HG02852 (cell line): ENCODE measurements at regions not wholly inside any gene's neighbourhood (a gene's known extent, or its start where the extent isn't known, plus 50 kb on each side); places are given as distances from the start of the nearest gene placed in this dataset.
A peak's percentile ranks its signal among the peaks of the same experiment; 100 is the strongest.
"Not testable (repeated sequence)": the region's sequence is repeated elsewhere in the genome, so short reads cannot be mapped to it uniquely, and the experiment has no call there.

ENCODE experiments used
- ATAC-seq: cut with Tn5 transposase; IDR thresholded peaks from one replicate; pipeline ENCODE4 v1.9.1; 2021; ENCODE audit warnings: mild to moderate bottlenecking, moderate library complexity; ENCODE audit not compliant: unreplicated experiment

- not testable (repeated sequence) for ATAC-seq
Observed at GRCh38 chr2:110394769-110395168, 77.8 kb downstream of the LIMS4 start.

DNA sequence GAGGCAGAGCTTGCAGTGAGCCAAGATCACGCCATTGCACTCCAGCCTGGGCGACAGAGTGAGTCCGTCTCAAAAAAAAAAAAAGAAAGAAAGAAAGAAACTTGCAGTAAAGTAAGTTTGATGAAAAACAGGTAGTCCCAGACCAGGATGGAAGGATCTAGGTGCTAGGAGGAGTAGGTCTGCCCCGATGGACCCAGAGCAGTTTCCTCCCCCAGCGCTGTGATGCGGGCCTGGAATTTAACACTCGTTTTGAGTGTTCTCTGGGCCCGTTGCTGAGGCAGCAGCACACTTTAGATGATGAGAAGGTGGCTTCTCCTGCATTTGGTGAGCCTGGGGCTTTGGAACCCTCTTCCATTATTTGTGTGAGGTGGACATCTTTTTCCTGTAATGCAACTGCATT, 80.2 kb downstream of the LIMS4 start:
- not testable (repeated sequence) for ATAC-seq

- not testable (repeated sequence) for ATAC-seq
Observed at GRCh38 chr2:110391035-110391418, 81.6 kb downstream of the LIMS4 start.

DNA sequence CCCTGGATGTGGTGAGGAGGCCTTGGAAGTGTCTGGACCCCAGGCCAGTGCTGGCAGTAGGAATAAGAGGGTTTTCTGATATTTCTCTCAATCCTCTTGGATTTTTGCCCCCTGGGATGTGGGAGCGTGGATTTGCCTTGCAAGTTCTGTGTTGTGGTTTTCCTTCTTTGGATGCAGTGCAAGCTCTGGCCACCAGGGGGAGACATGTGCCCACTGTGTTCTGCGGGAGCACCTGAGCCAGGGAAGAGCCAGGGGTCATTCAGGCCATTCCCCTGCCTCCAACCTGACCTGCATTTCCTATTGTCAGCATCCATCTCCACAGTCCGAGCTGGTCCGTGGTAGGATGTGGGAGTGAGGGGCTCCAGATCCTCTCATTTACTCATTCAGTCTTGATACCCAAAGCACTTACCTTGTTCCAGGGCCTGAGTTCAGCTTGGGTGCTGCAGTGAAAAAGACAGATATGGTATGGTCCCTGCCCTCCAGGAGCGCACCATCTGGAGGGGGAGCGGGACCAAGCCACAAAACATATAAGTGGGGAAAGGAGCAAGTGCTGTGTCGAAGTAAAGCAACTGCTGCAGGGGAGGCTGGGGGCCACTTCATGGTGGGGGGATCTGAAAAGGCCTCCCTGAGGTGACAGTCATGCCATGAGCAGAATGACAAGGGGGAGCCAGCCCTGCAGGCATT, 82.1 kb downstream of the LIMS4 start:
- ATAC-seq = not testable (repeated sequence)

- ATAC-seq = not testable (repeated sequence)
Observed at GRCh38 chr2:110387044-110387443, 85.6 kb downstream of the LIMS4 start.

DNA sequence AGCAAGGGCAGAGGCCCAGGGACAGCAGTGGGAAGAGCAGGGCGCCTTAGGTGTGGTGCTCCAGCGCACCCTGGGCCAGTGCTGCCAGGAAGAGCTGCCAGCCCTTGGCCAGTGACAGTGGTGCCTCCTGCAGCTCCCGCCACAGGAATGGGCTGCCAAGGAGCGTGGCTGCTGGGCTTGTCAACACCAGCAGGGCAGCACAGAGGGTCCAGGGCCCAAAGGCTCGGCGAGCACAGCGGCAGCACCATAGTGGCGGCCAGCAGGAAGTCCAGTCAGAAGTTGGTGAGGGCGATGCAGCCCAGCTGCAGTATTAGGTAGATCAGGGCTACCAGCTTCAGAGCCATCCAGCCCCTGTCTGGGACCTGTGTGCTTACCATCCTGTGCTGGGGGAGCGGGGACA, 86.1 kb downstream of the LIMS4 start:
- not testable (repeated sequence) for ATAC-seq

GRCh38 chr2:110384736-110385119, 87.9 kb downstream of the LIMS4 start:
- ATAC-seq = not testable (repeated sequence)

GRCh38 chr2:110384109-110384735, 88.4 kb downstream of the LIMS4 start:
- not testable (repeated sequence) for ATAC-seq

DNA sequence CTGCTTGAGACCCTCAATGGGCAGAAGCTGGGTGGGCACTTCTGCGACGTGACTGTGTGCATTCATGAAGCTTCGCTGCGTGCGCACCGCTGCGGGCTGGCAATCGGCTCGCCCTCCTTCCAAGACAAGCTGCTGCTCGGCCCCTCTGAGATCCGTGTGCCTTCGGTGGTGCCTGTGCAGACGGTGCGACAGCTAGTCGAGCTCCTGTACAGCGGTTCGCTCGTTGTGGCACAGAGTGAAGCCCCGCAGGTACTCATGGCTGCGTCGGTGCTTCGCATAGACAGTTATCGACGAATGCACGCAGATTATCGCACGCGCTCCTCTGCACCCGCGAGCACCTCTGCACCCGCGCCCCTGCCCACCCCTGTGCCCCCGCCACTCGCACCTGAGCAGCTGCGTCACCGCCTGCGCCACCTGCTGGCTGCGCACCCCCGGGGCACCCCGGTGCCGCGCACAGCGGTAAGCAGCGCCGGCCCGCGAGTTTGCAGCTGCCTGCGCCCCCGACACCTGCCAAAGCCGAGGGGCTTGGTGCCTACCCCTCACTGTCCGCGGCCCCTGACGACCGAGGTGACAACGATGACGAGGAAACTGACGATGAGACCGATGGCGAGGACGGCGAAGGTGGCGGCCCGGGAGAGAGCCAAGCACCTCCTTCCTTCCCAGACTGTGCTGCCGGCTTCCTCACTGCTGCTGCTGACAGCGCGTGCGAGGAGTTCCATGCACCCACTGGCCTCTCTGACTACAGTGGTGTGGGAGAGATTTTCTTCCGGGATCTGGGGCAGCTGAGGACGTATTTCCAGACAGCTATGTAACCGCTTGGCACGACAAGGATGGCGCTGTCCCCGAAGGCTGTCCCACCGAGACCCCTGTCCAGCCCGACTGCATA, 89.2 kb downstream of the LIMS4 start:
- peak; percentile 53 for ATAC-seq

GRCh38 chr2:110373519-110373918, 99.1 kb downstream of the LIMS4 start:
- not testable (repeated sequence) for ATAC-seq

DNA sequence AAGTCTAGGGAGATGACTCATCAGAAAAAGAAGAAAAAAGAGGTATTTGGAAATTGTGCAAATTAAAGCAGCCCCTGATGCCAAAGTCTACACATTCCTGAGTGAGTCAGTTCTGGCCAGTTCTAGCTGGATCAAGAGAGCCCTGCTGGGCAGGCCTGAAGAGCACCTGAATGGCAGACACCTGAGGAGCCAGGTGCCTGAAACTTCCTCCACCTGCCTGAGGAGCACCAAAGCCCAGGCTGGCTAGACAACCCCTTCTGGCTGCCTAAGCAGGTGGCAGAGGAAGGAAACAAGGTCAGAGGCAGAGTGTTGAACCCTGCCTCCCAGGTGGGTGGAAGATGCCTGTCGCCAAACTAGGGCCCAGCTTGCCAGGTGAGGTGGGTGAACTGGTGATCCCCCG, 101.0 kb downstream of the LIMS4 start:
- not testable (repeated sequence) for ATAC-seq

GRCh38 chr2:110357616-110358015, 115.0 kb downstream of the LIMS4 start:
- ATAC-seq = not testable (repeated sequence)

- ATAC-seq = not testable (repeated sequence)
Observed at GRCh38 chr2:110354294-110355018, 118.2 kb downstream of the LIMS4 start.

- ATAC-seq = not testable (repeated sequence)
Observed at GRCh38 chr2:110350718-110351117, 121.9 kb downstream of the LIMS4 start.

DNA sequence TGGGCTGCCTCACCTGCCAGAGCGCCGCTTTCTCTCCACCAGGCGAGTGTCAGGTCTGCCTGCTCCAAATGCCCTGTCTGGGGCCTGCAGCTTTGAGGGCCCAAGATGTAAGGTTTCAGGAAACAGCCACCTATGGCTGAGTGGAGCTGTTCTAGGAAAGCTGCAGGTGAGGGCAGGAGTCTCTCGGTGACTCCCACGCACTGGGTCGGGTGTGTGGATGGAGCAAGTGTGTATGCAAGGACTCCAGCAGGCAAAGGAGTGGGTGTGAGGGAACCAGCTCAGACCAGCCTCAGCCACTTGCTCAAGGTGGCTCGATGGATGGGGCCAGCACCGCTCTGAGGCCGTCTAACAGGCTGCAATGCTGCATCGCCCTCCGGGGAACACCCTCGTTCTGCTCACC, 123.7 kb downstream of the LIMS4 start:
- ATAC-seq = not testable (repeated sequence)

- ATAC-seq = not testable (repeated sequence)
Observed at GRCh38 chr2:110344405-110345035, 128.1 kb downstream of the LIMS4 start.

GRCh38 chr2:110342077-110342476, 129.7 kb upstream of the MTLN start:
- ATAC-seq = not testable (repeated sequence)

DNA sequence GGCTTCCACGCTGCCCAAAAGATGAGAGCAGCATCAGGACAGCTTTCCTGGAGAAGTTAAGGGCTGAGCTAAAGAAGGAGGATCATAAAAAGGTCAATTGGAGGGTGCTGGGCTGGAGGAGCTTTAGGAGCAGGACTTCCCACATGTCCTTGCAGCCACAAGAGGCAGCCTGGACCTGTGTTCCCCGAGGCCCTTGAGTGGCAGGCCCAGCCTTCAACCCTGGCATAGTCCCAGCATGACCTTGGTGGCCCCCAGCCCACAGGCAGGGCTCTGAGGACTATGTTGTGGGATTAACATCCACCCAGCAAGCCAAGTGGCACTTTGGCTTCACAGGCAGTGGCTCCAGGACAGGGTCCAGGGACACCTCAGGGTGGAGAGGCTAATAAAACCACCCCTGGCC, 126.8 kb upstream of the MTLN start:
- not testable (repeated sequence) for ATAC-seq

DNA sequence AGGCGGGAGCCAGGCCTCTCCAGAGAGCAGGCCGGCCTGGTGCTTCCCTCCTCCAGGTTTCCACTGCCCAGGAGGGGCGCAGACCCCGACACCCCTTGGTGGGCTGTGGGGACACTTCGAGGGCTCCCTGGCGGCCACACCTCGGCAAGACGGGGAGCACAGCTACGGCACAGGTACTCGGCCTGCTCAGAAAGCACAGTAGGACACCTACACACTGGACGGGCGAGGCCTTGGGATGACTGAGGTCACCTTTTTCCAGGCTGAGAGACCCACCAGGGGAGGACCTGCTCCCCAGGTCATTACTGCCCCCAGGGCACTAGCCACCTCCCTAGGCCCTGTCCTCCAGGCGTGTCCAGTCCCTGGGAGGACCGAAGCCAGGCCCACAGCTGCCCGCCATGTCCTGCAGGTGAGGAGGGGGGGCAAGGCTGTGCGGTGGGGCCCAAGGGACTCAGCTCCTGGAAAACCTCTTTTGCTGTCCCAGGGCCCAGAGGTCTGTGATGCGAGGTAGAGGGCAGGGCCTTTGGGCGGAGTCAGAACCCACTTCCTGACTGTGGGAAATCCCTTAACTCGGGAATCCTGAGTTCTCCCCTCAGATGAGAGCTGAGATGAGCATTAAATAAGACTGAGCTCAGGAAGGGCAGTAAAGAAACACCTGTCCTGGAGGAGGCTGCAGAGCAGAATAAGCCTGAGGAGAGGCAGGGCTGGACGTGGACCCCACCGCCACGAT, 126.1 kb upstream of the MTLN start:
- ATAC-seq = not testable (repeated sequence)

DNA sequence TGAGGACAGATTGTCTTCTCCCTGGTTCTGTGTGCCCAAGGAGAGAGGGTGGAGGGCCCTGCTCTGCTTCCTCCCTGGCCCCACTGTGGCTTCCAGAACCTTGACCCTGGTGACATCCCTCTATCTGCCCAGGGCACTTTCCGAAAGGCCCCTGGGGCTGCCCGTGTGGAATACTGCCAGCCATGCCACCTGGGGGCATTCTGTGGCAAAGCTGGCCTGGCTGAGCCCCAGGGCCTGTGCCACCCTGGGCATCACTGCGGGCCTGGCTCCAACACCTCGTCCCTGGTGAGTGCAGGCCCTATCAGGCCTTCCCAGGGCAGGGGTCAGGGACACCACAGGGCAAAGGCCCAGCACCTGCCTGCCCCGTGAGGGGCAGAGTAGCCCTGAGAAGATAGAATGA, 123.7 kb upstream of the MTLN start:
- ATAC-seq = not testable (repeated sequence)
